Keratinocyte (primary cell): ENCODE measurements at regions not wholly inside any gene's neighbourhood (a gene's known extent, or its start where the extent isn't known, plus 50 kb on each side); places are given as distances from the start of the nearest gene placed in this dataset.

Experiments
- CTCF ChIP-seq, 3 experiments: IDR thresholded peaks in 1 of 3; conservative IDR thresholded peaks in 1 of 3; optimal IDR thresholded peaks in 1 of 3; 2 replicates in 2 of 3; 3 replicates in 1 of 3; pipeline versions ENCODE3 to v1.5.1; 2011; ENCODE audit warnings: low read length in 3 of 3, mild to moderate bottlenecking in 3 of 3, moderate library complexity in 2 of 3, control low read depth in 1 of 3, inconsistent platforms in 1 of 3; ENCODE audit not compliant: insufficient read depth in 2 of 3; ENCODE audit errors: extremely low read depth in 1 of 3
- EZH2 ChIP-seq: IDR thresholded peaks from one replicate; pipeline ENCODE4 v1.6.1; 2012; ENCODE audit warnings: inconsistent platforms, mild to moderate bottlenecking, low read length, moderate library complexity

- TF ChIP-seq EZH2 (no peak), CTCF (optimal IDR thresholded peaks at IDR 0.05 in 1 of 3, IDR thresholded peaks at IDR 0.05 in 1 of 3, conservative IDR thresholded peaks at IDR 0.05 in 1 of 3; ENCODE audit: extremely low read depth in 1 of 3, insufficient read depth in 2 of 3, low read length in 3 of 3) (no peak)
These were observed 309.9 kb downstream of the NKX6-1 start for GRCh38 chr4:84189144-84189543.
